Bronchial epithelial cell (primary cell): ENCODE measurements at regions not wholly inside any gene's neighbourhood (a gene's known extent, or its start where the extent isn't known, plus 50 kb on each side); places are given as distances from the start of the nearest gene placed in this dataset.

Experiments
- DNase-seq: peaks from one replicate; pipeline ENCODE4 v3.0.0-alpha.2; 2010; ENCODE audit warnings: low read depth
- FAIRE-seq: peaks from 2 replicates; lab custom pipeline; 2011; peaks lifted over from hg19 to GRCh38; lab: Jason Lieb, UNC
- H3K27me3 ChIP-seq: 2 replicates; pipeline ENCODE4 v1.5.1; 2011; ENCODE audit warnings: low read length; ENCODE audit not compliant: control insufficient read depth, insufficient read depth
- H3K36me3 ChIP-seq: 2 replicates; pipeline ENCODE4 v1.5.1; 2011; ENCODE audit warnings: low read length; ENCODE audit not compliant: control insufficient read depth, insufficient read depth
- H3K4me3 ChIP-seq: 2 replicates; pipeline ENCODE4 v1.5.1; 2011; ENCODE audit warnings: mild to moderate bottlenecking, low read depth, low read length, control low read depth
- TF ChIP-seq, protein P1 (sequence below): IDR thresholded peaks from 2 replicates; pipeline ENCODE4 v1.5.1; 2011; ENCODE audit warnings: mild to moderate bottlenecking, moderate library complexity, low read length, control low read depth, inconsistent platforms; ENCODE audit not compliant: insufficient read depth, severe bottlenecking

DNA sequence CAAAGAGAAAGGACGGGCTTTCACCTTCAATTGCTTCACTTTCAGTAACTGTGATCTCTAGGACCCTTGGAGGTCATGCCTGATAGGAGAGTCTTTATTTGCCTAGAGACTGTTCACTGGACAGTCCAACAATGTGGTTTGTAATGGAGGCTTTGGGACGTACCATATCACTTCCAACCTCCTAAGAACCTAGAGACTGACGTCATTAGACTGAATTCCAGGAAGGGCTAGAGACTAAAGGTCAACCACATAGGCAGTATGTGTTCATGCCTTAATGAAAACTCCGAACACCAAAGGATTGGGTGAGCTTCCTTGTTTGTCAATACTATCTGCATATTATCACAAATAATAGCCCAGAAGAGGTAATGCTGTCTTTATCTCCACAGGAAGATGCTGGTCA is 53.7 kb upstream of the CNTN5 start:
- DNase-seq, result no peak
- Histone ChIP-seq H3K27me3 (no peaks in the 10 kb centered on the region), H3K4me3 (no peak overlapping the region), H3K36me3 (no peaks in the 10 kb centered on the region)
- TF ChIP-seq, protein P1, sequence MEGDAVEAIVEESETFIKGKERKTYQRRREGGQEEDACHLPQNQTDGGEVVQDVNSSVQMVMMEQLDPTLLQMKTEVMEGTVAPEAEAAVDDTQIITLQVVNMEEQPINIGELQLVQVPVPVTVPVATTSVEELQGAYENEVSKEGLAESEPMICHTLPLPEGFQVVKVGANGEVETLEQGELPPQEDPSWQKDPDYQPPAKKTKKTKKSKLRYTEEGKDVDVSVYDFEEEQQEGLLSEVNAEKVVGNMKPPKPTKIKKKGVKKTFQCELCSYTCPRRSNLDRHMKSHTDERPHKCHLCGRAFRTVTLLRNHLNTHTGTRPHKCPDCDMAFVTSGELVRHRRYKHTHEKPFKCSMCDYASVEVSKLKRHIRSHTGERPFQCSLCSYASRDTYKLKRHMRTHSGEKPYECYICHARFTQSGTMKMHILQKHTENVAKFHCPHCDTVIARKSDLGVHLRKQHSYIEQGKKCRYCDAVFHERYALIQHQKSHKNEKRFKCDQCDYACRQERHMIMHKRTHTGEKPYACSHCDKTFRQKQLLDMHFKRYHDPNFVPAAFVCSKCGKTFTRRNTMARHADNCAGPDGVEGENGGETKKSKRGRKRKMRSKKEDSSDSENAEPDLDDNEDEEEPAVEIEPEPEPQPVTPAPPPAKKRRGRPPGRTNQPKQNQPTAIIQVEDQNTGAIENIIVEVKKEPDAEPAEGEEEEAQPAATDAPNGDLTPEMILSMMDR, result no peak
- FAIRE-seq, result no peak
